ENCODE measurements at regions not wholly inside any gene's neighbourhood (a gene's known extent, or its start where the extent isn't known, plus 50 kb on each side); places are given as distances from the start of the nearest gene placed in this dataset.

DNA sequence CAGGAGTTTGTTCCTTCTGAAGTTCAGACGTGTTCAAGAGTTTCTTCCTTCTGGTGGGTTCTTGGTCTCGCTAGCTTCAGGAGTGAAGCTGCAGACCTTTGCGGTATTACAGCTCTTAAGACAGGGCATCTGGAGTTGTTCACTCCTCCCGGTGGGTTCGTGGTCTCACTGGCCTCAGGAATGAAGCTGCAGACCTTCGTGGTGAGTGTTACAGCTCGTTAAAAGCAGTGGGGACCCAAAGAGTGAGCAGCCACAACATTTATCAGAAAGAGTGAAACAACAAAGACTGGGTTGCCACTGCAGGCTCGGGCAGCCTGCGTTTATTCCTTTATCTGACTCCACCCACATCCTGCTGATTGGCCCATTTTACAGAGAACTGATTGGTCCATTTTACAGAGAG lies 373.1 kb downstream of the ETS1 start:
- Histone ChIP-seq H3K4me1 (ENCODE audit: control insufficient read depth, insufficient read depth, low read depth, low read length) (no peaks in the 10 kb centered on the region), H3K23ac (ENCODE audit: low read length in 2 of 2) (no peak overlapping the region), H2BK120ac (ENCODE audit: low read depth, low read length) (no peak overlapping the region), H3K27ac (ENCODE audit: low read length, poor library complexity, severe bottlenecking) (no peak overlapping the region), H3K4me3 (ENCODE audit: insufficient read depth in 1 of 2, low read depth in 1 of 2, low read length in 2 of 2) (no peak overlapping the region), H3K4me2 (ENCODE audit: low read length, poor library complexity, severe bottlenecking) (no peak overlapping the region), H2BK5ac (ENCODE audit: low read depth, low read length, poor library complexity, severe bottlenecking) (no peak overlapping the region), H4K8ac (ENCODE audit: low read length) (no peak overlapping the region), H3K4ac (ENCODE audit: low read depth in 1 of 2, low read length in 2 of 2) (no peak overlapping the region), H4K91ac (ENCODE audit: low read length) (no peak overlapping the region), H2BK12ac (ENCODE audit: low read length in 2 of 2) (no peak overlapping the region), H3K9me3 (ENCODE audit: control insufficient read depth, low read length) (no peaks in the 10 kb centered on the region), H2AFZ (ENCODE audit: low read depth, low read length) (no peak overlapping the region), H3K79me1 (replicated peaks; ENCODE audit: low read length, poor library complexity, severe bottlenecking) (no peaks in the 10 kb centered on the region), H3K14ac (ENCODE audit: low read length in 2 of 2) (no peak overlapping the region), H2AK5ac (ENCODE audit: low read length, severe bottlenecking) (no peak overlapping the region), H3K18ac (ENCODE audit: low read depth in 1 of 2, low read length in 2 of 2) (no peak overlapping the region), H3K27me3 (ENCODE audit: control insufficient read depth in 1 of 2, insufficient read depth in 1 of 2, low read length in 2 of 2) (no peaks in the 10 kb centered on the region), H3K9ac (ENCODE audit: low read length) (no peak overlapping the region), H2BK15ac (ENCODE audit: low read depth, poor library complexity, severe bottlenecking) (no peak overlapping the region), H3K36me3 (ENCODE audit: control insufficient read depth in 1 of 2, insufficient read depth in 2 of 2, low read depth in 1 of 2, low read length in 2 of 2) (peaks cover 0 to 6% of the 10 kb centered on the region in 2 experiments)
- WGBS = 83% methylated on average over 9 of the region's 9 CpGs
- no peak for DNase-seq

DNA sequence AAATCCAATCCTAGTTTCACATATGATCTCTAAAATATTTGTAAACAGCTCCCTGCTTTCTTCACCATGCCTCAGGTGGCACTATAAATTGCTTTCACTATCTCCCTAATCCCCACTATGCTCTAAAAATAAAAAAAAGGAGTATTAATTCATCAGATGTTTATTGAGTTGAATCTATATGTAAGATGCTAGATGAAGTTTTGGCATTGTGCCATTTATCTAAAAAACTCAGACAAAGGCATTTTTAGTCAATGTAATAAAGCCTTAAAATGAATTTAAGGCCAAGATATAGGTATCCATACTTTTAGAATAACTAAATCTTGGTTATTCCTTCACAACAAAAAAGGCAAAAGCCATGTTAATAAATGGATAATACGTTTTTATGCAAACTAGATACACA lies 373.9 kb downstream of the ETS1 start:
- Histone ChIP-seq H4K91ac (ENCODE audit: low read length) (no peak overlapping the region), H3K14ac (ENCODE audit: low read length in 2 of 2) (no peak overlapping the region), H4K8ac (ENCODE audit: low read length) (no peak overlapping the region), H2BK15ac (ENCODE audit: low read depth, poor library complexity, severe bottlenecking) (no peak overlapping the region), H2BK12ac (ENCODE audit: low read length in 2 of 2) (no peak overlapping the region), H3K4me2 (ENCODE audit: low read length, poor library complexity, severe bottlenecking) (no peak overlapping the region), H3K9me3 (ENCODE audit: control insufficient read depth, low read length) (no peaks in the 10 kb centered on the region), H2BK5ac (ENCODE audit: low read depth, low read length, poor library complexity, severe bottlenecking) (no peak overlapping the region), H3K4me1 (ENCODE audit: control insufficient read depth, insufficient read depth, low read depth, low read length) (peaks cover 2% of the 10 kb centered on the region), H3K18ac (ENCODE audit: low read depth in 1 of 2, low read length in 2 of 2) (no peak overlapping the region), H2AK5ac (ENCODE audit: low read length, severe bottlenecking) (no peak overlapping the region), H3K4me3 (ENCODE audit: insufficient read depth in 1 of 2, low read depth in 1 of 2, low read length in 2 of 2) (no peak overlapping the region), H2AFZ (ENCODE audit: low read depth, low read length) (no peak overlapping the region), H3K36me3 (ENCODE audit: control insufficient read depth in 1 of 2, insufficient read depth in 2 of 2, low read depth in 1 of 2, low read length in 2 of 2) (peaks cover 0 to 6% of the 10 kb centered on the region in 2 experiments), H3K27me3 (ENCODE audit: control insufficient read depth in 1 of 2, insufficient read depth in 1 of 2, low read length in 2 of 2) (no peaks in the 10 kb centered on the region), H3K23ac (ENCODE audit: low read length in 2 of 2) (no peak overlapping the region), H3K4ac (ENCODE audit: low read depth in 1 of 2, low read length in 2 of 2) (no peak overlapping the region), H3K9ac (ENCODE audit: low read length) (no peak overlapping the region), H3K27ac (ENCODE audit: low read length, poor library complexity, severe bottlenecking) (no peak overlapping the region), H2BK120ac (ENCODE audit: low read depth, low read length) (no peak overlapping the region), H3K79me1 (replicated peaks; ENCODE audit: low read length, poor library complexity, severe bottlenecking) (no peaks in the 10 kb centered on the region)
- no CpG with 5 or more reads among the region's 1 CpG for WGBS
- no peak for DNase-seq

DNA sequence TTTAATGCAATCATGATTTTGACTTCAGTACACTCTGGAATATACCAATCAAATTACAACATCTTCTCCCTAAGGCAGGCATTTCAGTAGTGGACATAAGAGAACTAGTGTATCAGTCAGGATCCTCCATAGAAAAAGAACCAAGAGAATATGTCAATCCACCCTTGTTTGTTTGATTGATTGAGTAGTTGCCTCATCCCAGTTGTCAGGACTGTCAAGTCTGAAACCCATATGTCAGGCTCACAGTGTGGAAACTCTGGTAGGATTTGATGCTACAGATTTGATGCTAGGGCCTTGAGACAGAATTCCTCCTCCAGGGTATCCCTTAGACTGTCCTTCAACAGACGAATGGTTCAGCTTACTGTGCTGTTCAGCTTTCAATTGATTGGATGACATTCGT lies 375.0 kb downstream of the ETS1 start:
- Histone ChIP-seq H3K79me1 (replicated peaks; ENCODE audit: low read length, poor library complexity, severe bottlenecking) (no peaks in the 10 kb centered on the region), H3K36me3 (ENCODE audit: control insufficient read depth in 1 of 2, insufficient read depth in 2 of 2, low read depth in 1 of 2, low read length in 2 of 2) (peaks cover 0 to 6% of the 10 kb centered on the region in 2 experiments), H2BK15ac (ENCODE audit: low read depth, poor library complexity, severe bottlenecking) (no peak overlapping the region), H2BK120ac (ENCODE audit: low read depth, low read length) (no peak overlapping the region), H3K9ac (ENCODE audit: low read length) (no peak overlapping the region), H3K4me3 (ENCODE audit: insufficient read depth in 1 of 2, low read depth in 1 of 2, low read length in 2 of 2) (no peak overlapping the region), H3K18ac (ENCODE audit: low read depth in 1 of 2, low read length in 2 of 2) (no peak overlapping the region), H3K4me2 (ENCODE audit: low read length, poor library complexity, severe bottlenecking) (no peak overlapping the region), H3K4me1 (ENCODE audit: control insufficient read depth, insufficient read depth, low read depth, low read length) (peaks cover 3% of the 10 kb centered on the region), H3K4ac (ENCODE audit: low read depth in 1 of 2, low read length in 2 of 2) (no peak overlapping the region), H2AFZ (ENCODE audit: low read depth, low read length) (no peak overlapping the region), H2AK5ac (ENCODE audit: low read length, severe bottlenecking) (peak overlapping the region; percentile 8), H3K23ac (ENCODE audit: low read length in 2 of 2) (no peak overlapping the region), H4K91ac (ENCODE audit: low read length) (no peak overlapping the region), H3K14ac (ENCODE audit: low read length in 2 of 2) (no peak overlapping the region), H2BK5ac (ENCODE audit: low read depth, low read length, poor library complexity, severe bottlenecking) (no peak overlapping the region), H3K27ac (ENCODE audit: low read length, poor library complexity, severe bottlenecking) (no peak overlapping the region), H3K27me3 (ENCODE audit: control insufficient read depth in 1 of 2, insufficient read depth in 1 of 2, low read length in 2 of 2) (no peaks in the 10 kb centered on the region), H2BK12ac (ENCODE audit: low read length in 2 of 2) (no peak overlapping the region), H3K9me3 (ENCODE audit: control insufficient read depth, low read length) (no peaks in the 10 kb centered on the region), H4K8ac (ENCODE audit: low read length) (no peak overlapping the region)
- no peak for DNase-seq
- 91% methylated on average over 2 of the region's 2 CpGs for WGBS

DNA sequence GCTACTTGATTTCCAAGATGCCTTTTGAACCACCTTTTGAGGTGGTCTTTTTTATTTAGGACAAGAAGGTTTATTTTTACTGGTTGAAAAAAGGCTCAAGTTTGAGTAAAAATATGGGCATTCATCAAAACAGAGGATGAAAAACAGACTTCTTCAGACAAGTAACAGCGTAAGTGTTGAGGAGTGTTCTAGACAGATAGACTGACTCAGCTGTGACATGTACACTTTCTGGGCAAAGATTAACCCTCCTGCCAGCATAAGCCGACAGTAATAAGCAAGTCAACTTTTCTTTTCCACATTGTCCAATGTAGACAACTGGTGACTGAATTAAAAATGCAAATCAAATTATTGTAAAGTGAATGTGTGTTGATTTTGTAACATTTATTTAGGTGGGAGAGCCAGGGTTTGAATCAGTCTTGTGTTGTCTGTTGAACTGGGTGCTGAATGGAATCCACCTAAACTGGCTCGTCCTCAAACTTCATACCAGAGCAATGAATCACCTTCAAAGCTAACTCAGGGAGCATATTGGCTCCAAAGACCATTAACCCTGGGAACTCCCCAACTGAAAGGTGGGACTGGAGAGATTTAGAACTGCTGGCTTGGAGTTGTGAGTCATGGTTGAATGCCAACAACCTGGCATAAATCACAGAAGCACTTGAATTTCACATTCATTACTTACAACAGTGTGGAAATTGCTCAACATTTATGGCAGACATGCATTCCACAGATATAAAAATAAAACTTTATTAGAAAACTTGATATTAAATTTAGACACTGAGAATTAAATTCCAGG lies 377.0 kb downstream of the ETS1 start:
- Histone ChIP-seq H3K79me1 (replicated peaks; ENCODE audit: low read length, poor library complexity, severe bottlenecking) (no peaks in the 10 kb centered on the region), H4K91ac (ENCODE audit: low read length) (no peak overlapping the region), H3K4ac (ENCODE audit: low read depth in 1 of 2, low read length in 2 of 2) (no peak overlapping the region), H2BK120ac (ENCODE audit: low read depth, low read length) (no peak overlapping the region), H3K9ac (ENCODE audit: low read length) (peak overlapping the region; percentile 53), H3K4me1 (ENCODE audit: control insufficient read depth, insufficient read depth, low read depth, low read length) (peaks cover 6% of the 10 kb centered on the region), H3K14ac (ENCODE audit: low read length in 2 of 2) (no peak overlapping the region), H3K4me3 (ENCODE audit: insufficient read depth in 1 of 2, low read depth in 1 of 2, low read length in 2 of 2) (no peak overlapping the region), H2BK12ac (ENCODE audit: low read length in 2 of 2) (no peak overlapping the region), H3K23ac (ENCODE audit: low read length in 2 of 2) (no peak overlapping the region), H4K8ac (ENCODE audit: low read length) (no peak overlapping the region), H2BK5ac (ENCODE audit: low read depth, low read length, poor library complexity, severe bottlenecking) (peak overlapping the region; percentile 77), H3K36me3 (ENCODE audit: control insufficient read depth in 1 of 2, insufficient read depth in 2 of 2, low read depth in 1 of 2, low read length in 2 of 2) (peaks cover 0 to 3% of the 10 kb centered on the region in 2 experiments), H3K27me3 (ENCODE audit: control insufficient read depth in 1 of 2, insufficient read depth in 1 of 2, low read length in 2 of 2) (no peaks in the 10 kb centered on the region), H3K9me3 (ENCODE audit: control insufficient read depth, low read length) (no peaks in the 10 kb centered on the region), H2AFZ (ENCODE audit: low read depth, low read length) (no peak overlapping the region), H3K18ac (ENCODE audit: low read depth in 1 of 2, low read length in 2 of 2) (no peak overlapping the region), H3K27ac (ENCODE audit: low read length, poor library complexity, severe bottlenecking) (peak overlapping the region; percentile 89), H3K4me2 (ENCODE audit: low read length, poor library complexity, severe bottlenecking) (peak overlapping the region; percentile 38), H2BK15ac (ENCODE audit: low read depth, poor library complexity, severe bottlenecking) (no peak overlapping the region), H2AK5ac (ENCODE audit: low read length, severe bottlenecking) (no peak overlapping the region)
- DNase-seq = peak; percentile 95
- 0% methylated on average over 1 of the region's 3 CpGs for WGBS

All from mesenchymal stem cell (in vitro differentiated cells and primary cell).